ENCODE measurements at regions not wholly inside any gene's neighbourhood (a gene's known extent, or its start where the extent isn't known, plus 50 kb on each side); places are given as distances from the start of the nearest gene placed in this dataset.

DNA sequence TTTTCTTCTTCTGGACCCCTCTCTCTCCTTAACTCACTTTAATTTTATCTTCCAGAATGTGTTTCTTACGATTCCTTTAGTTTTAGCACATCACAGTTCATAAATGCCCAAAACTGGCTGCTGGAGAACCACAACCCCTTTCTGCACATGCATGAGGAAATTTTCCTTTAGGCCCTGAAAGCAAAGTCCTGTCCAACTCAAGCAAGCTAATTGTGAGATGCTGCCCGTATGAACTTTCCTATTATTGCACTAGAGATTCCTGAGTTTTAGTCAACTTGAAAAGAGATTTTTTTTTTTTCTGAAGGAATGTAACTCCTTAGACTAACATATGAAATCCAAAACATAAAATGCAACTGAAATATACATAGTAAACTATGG, 52.1 kb upstream of the DAB2 start:
- TF ChIP-seq, protein P1, sequence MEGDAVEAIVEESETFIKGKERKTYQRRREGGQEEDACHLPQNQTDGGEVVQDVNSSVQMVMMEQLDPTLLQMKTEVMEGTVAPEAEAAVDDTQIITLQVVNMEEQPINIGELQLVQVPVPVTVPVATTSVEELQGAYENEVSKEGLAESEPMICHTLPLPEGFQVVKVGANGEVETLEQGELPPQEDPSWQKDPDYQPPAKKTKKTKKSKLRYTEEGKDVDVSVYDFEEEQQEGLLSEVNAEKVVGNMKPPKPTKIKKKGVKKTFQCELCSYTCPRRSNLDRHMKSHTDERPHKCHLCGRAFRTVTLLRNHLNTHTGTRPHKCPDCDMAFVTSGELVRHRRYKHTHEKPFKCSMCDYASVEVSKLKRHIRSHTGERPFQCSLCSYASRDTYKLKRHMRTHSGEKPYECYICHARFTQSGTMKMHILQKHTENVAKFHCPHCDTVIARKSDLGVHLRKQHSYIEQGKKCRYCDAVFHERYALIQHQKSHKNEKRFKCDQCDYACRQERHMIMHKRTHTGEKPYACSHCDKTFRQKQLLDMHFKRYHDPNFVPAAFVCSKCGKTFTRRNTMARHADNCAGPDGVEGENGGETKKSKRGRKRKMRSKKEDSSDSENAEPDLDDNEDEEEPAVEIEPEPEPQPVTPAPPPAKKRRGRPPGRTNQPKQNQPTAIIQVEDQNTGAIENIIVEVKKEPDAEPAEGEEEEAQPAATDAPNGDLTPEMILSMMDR (IDR thresholded peaks at IDR 0.05), result no peak
- TF ChIP-seq POLR2A (IDR thresholded peaks at IDR 0.05), result no peak
